ENCODE measurements at regions not wholly inside any gene's neighbourhood (a gene's known extent, or its start where the extent isn't known, plus 50 kb on each side); places are given as distances from the start of the nearest gene placed in this dataset.
"Not testable (repeated sequence)": the region's sequence is repeated elsewhere in the genome, so short reads cannot be mapped to it uniquely, and the experiment has no call there.

GRCh38 chr2:222013889-222014288 is 284.9 kb downstream of the PAX3 start:
- DNase-seq (ENCODE audit: low read depth in 4 of 4, low spot score in 3 of 4) = no peak

- DNase-seq (ENCODE audit: low read depth in 4 of 4, low spot score in 3 of 4) = no peak
Observed at GRCh38 chr2:222000326-222000725, 298.5 kb downstream of the PAX3 start.

GRCh38 chr2:221999717-222000116 is 299.1 kb downstream of the PAX3 start:
- no peak for DNase-seq (ENCODE audit: low read depth in 4 of 4, low spot score in 3 of 4)

- no peak for DNase-seq (ENCODE audit: low read depth in 4 of 4, low spot score in 3 of 4)
Observed at GRCh38 chr2:221999166-221999565, 299.6 kb downstream of the PAX3 start.

- no peak for DNase-seq (ENCODE audit: low read depth in 4 of 4, low spot score in 3 of 4)
Observed at GRCh38 chr2:221997683-221998082, 301.1 kb downstream of the PAX3 start.

- DNase-seq (ENCODE audit: low read depth in 4 of 4, low spot score in 3 of 4) = no peak
Observed at GRCh38 chr2:221997100-221997499, 301.7 kb downstream of the PAX3 start.

- no peak for DNase-seq (ENCODE audit: low read depth in 4 of 4, low spot score in 3 of 4)
Observed at GRCh38 chr2:221994926-221995325, 303.9 kb downstream of the PAX3 start.

- DNase-seq (ENCODE audit: low read depth in 4 of 4, low spot score in 3 of 4) = not testable (repeated sequence)
Observed at GRCh38 chr2:221984376-221984775, 314.4 kb downstream of the PAX3 start.

GRCh38 chr2:221981912-221982470 is 316.8 kb downstream of the PAX3 start:
- no peak for DNase-seq (ENCODE audit: low read depth in 4 of 4, low spot score in 3 of 4)

- no peak for DNase-seq (ENCODE audit: low read depth in 4 of 4, low spot score in 3 of 4)
Observed at GRCh38 chr2:221975151-221975550, 323.6 kb downstream of the PAX3 start.

GRCh38 chr2:221973902-221974301 is 324.9 kb downstream of the PAX3 start:
- DNase-seq (ENCODE audit: low read depth in 4 of 4, low spot score in 3 of 4) = no peak

- DNase-seq (ENCODE audit: low read depth in 4 of 4, low spot score in 3 of 4) = no peak
Observed at GRCh38 chr2:221973502-221973901, 325.3 kb downstream of the PAX3 start.

- DNase-seq (ENCODE audit: low read depth in 4 of 4, low spot score in 3 of 4) = no peak
Observed at GRCh38 chr2:221972813-221973478, 325.9 kb downstream of the PAX3 start.

- DNase-seq (ENCODE audit: low read depth in 4 of 4, low spot score in 3 of 4) = no peak
Observed at GRCh38 chr2:221970389-221970788, 328.4 kb downstream of the PAX3 start.

GRCh38 chr2:221969830-221970144 is 329.0 kb downstream of the PAX3 start:
- no peak for DNase-seq (ENCODE audit: low read depth in 4 of 4, low spot score in 3 of 4)

GRCh38 chr2:221969087-221969829 is 329.5 kb downstream of the PAX3 start:
- peak; percentile 15 to 36 (median 29) for DNase-seq (ENCODE audit: low read depth in 4 of 4, low spot score in 3 of 4)

GRCh38 chr2:221962186-221962585 is 336.6 kb downstream of the PAX3 start:
- DNase-seq (ENCODE audit: low read depth in 4 of 4, low spot score in 3 of 4) = no peak

- no peak for DNase-seq (ENCODE audit: low read depth in 4 of 4, low spot score in 3 of 4)
Observed at GRCh38 chr2:221961561-221961960, 337.2 kb downstream of the PAX3 start.

GRCh38 chr2:221958224-221958623 is 340.6 kb downstream of the PAX3 start:
- no peak for DNase-seq (ENCODE audit: low read depth in 4 of 4, low spot score in 3 of 4)

- no peak for DNase-seq (ENCODE audit: low read depth in 4 of 4, low spot score in 3 of 4)
Observed at GRCh38 chr2:221948076-221948475, 350.7 kb downstream of the PAX3 start.

GRCh38 chr2:221944452-221944851 is 354.3 kb downstream of the PAX3 start:
- DNase-seq (ENCODE audit: low read depth in 4 of 4, low spot score in 3 of 4) = not testable (repeated sequence)
